Caco-2 (cell line): ENCODE measurements at regions not wholly inside any gene's neighbourhood (a gene's known extent, or its start where the extent isn't known, plus 50 kb on each side); places are given as distances from the start of the nearest gene placed in this dataset.

Experiments
- BruUV-seq: library from RNA; stranded (reverse); fragments of 400-500 nt; replicated peaks from 2 replicates; lab custom pipeline; 2021; lab: Mats Ljungman, UMichigan
- CTCF ChIA-PET: fragments of 300-600 bp; sonication (Branson Sonifier 250); formaldehyde crosslinking; loops from one replicate; lab custom pipeline; 2022; ENCODE audit warnings: antibody characterized with exemption; lab: Charles Lee
- POLR2A ChIA-PET: fragments of 300-600 bp; sonication (Branson Sonifier 250); formaldehyde crosslinking; loops from one replicate; lab custom pipeline; 2022; ENCODE audit warnings: antibody characterized with exemption; lab: Charles Lee
- DNase-seq, 2 experiments: peaks; one replicate each; pipeline versions ENCODE4 v3.0.0 to v3.0.0-alpha.2; 2020 to 2022
- H3K27me3 ChIP-seq: replicated peaks from 2 replicates; pipeline ENCODE4 v1.6.0; 2011; ENCODE audit warnings: low read length; ENCODE audit not compliant: control insufficient read depth, insufficient read depth
- H3K36me3 ChIP-seq: 2 replicates; pipeline ENCODE4 v1.5.1; 2011; ENCODE audit warnings: low read length; ENCODE audit not compliant: control insufficient read depth, insufficient read depth
- H3K4me1 ChIP-seq: fragments of 250-450 bp; sonication (Bioruptor Pico); 2 replicates; pipeline ENCODE4 v1.5.1; 2020; ENCODE audit warnings: mild to moderate bottlenecking
- H3K4me3 ChIP-seq: 2 replicates; pipeline ENCODE4 v1.5.1; 2011; ENCODE audit warnings: low read depth, mild to moderate bottlenecking, control low read depth, low read length
- H3K9me3 ChIP-seq: fragments of 250-450 bp; sonication (Bioruptor Pico); 2 replicates; pipeline ENCODE4 v1.5.1; 2020; ENCODE audit warnings: mild to moderate bottlenecking, moderate library complexity
- H3K27ac Mint-ChIP-seq: one replicate; pipeline ENCODE4 v1.8.0; 2022; ENCODE audit warnings: mixed read lengths; ENCODE audit not compliant: unreplicated experiment
- H3K27me3 Mint-ChIP-seq: one replicate; pipeline ENCODE4 v1.8.0; 2022; ENCODE audit warnings: mixed read lengths; ENCODE audit not compliant: insufficient read depth, unreplicated experiment
- H3K36me3 Mint-ChIP-seq: one replicate; pipeline ENCODE4 v1.8.0; 2022; ENCODE audit warnings: mild to moderate bottlenecking, mixed read lengths; ENCODE audit not compliant: insufficient read depth, unreplicated experiment
- H3K4me1 Mint-ChIP-seq: one replicate; pipeline ENCODE4 v1.8.0; 2022; ENCODE audit warnings: low read depth, mixed read lengths; ENCODE audit not compliant: unreplicated experiment
- H3K4me3 Mint-ChIP-seq: one replicate; pipeline ENCODE4 v1.8.0; 2022; ENCODE audit warnings: mild to moderate bottlenecking, moderate library complexity, mixed read lengths; ENCODE audit not compliant: unreplicated experiment
- H3K9me3 Mint-ChIP-seq: one replicate; pipeline ENCODE4 v1.8.0; 2022; ENCODE audit warnings: mixed read lengths; ENCODE audit not compliant: unreplicated experiment
- intact Hi-C: fragments of 100-400 bp; cut with micrococcal nuclease; formaldehyde crosslinking; loops from one replicate; pipeline ENCODE4 v1.10.0; 2022; ENCODE audit not compliant: unreplicated experiment
- TF ChIP-seq, protein P1 (sequence below), 2 experiments: fragments of 200-600 bp in 1 of 2; IDR thresholded peaks; 1 replicate in 1 of 2; 2 replicates in 1 of 2; pipeline versions ENCODE4 v1.5.1 to v1.8.0; 2011 to 2022; ENCODE audit warnings: antibody characterized with exemption in 1 of 2, control low read depth in 1 of 2, inconsistent platforms in 1 of 2, low read depth in 1 of 2, low read length in 1 of 2, mild to moderate bottlenecking in 1 of 2, moderate library complexity in 1 of 2; ENCODE audit not compliant: insufficient read depth in 1 of 2, severe bottlenecking in 1 of 2, unreplicated experiment in 1 of 2

DNA sequence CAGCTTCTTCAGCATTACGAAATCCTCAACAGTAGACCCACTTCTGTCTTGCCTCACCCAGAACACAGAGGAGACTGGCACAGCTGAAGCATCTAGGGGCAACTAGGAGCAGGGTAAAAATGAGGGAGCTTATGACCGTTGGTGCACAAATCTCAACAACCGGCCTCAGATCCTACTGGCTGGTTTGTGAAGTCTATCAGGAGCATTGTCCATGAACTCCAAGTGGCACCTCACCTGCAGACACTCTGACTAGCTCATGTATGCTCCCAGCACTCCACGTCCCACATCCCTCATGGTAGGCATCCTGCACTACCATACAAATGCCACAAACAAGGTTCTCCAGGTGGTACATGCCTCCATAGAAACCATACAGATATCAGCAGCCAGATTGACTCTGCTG lies 163.1 kb downstream of the TLE3 start:
- ChIA-PET CTCF (interaction anchor here (0.6 kb wide), 1 partner anchor 498 kb away, joined by 3 read pairs; no protein-coding TSS in a partner anchor), POLR2A (no interaction called here)

DNA sequence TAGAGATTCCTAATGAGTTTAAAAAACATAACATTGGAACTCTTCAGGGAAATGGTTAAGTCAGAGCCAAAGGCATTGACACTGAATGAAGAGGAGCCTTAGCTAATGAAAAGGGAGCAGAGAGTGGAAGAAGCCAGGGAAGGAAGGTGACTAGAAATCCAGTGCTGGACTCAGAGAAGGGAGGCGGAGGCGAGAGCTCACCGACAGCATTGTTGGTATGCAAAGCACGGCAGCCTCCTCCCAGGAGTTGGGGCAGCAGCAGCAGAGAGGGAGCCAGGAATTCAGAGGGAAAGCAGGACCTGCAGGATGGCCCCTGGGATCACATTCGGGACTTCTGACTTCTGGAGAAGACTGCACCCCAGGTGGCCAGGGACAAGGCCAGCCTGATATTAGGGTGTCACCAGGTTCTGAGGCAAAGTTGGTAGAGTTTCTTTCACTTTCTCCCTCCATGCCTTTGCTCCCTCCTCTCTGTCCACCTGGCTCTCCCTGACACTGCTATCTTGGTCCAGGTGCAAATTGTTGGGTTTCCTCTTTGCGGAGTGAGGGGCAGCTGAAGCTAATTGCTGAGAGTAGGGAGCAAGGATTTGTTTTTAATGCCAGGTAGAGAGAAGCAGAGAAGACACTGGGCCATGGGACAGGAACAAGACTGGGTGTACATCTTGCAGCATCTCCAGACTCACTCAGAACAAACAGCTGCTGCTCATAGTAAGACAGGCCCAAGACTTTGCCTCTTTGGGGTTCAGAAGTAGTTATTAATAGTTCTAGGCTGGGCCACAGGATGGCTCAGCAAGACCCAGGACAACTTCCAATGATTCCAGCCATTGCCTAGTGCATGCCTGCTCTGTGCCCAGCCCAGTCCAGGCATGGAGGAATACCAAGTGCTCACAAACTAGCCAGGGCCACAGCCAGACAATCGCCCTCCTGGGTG lies 157.9 kb downstream of the TLE3 start:
- POLR2A ChIA-PET: no interaction called here
- no peaks in the 10 kb centered on the region for H3K27me3 ChIP-seq
- TF ChIP-seq, protein P1, sequence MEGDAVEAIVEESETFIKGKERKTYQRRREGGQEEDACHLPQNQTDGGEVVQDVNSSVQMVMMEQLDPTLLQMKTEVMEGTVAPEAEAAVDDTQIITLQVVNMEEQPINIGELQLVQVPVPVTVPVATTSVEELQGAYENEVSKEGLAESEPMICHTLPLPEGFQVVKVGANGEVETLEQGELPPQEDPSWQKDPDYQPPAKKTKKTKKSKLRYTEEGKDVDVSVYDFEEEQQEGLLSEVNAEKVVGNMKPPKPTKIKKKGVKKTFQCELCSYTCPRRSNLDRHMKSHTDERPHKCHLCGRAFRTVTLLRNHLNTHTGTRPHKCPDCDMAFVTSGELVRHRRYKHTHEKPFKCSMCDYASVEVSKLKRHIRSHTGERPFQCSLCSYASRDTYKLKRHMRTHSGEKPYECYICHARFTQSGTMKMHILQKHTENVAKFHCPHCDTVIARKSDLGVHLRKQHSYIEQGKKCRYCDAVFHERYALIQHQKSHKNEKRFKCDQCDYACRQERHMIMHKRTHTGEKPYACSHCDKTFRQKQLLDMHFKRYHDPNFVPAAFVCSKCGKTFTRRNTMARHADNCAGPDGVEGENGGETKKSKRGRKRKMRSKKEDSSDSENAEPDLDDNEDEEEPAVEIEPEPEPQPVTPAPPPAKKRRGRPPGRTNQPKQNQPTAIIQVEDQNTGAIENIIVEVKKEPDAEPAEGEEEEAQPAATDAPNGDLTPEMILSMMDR (IDR thresholded peaks at IDR 0.05; ENCODE audit: insufficient read depth in 1 of 2, low read depth in 1 of 2, low read length in 1 of 2, severe bottlenecking in 1 of 2, unreplicated experiment in 1 of 2): no peak
- CTCF ChIA-PET: no interaction called here
- H3K27ac Mint-ChIP-seq: no peak overlapping the region
- H3K27me3 Mint-ChIP-seq: peaks cover 20% of the 10 kb centered on the region
- no peak overlapping the region for H3K4me3 ChIP-seq
- no peaks in the 10 kb centered on the region for H3K9me3 ChIP-seq
- intact Hi-C loops: no loop called here
- no peaks in the 10 kb centered on the region for H3K4me1 Mint-ChIP-seq
- H3K36me3 ChIP-seq: no peaks in the 10 kb centered on the region
- no TSS peak for BruUV-seq
- H3K4me3 Mint-ChIP-seq: no peak overlapping the region
- DNase-seq: no peak
- no peaks in the 10 kb centered on the region for H3K36me3 Mint-ChIP-seq
- H3K9me3 Mint-ChIP-seq: no peaks in the 10 kb centered on the region
- H3K4me1 ChIP-seq: no peaks in the 10 kb centered on the region

More for the DNA sequence above, 163.1 kb downstream of the TLE3 start:
- Histone ChIP-seq H3K4me1 (no peaks in the 10 kb centered on the region), H3K36me3 (no peaks in the 10 kb centered on the region), H3K9me3 (no peaks in the 10 kb centered on the region; the same call in 1 of the 2 replicates), H3K4me3 (no peak overlapping the region), H3K27me3 (no peaks in the 10 kb centered on the region)
- TF ChIP-seq, protein P1 (IDR thresholded peaks at IDR 0.05; ENCODE audit: insufficient read depth in 1 of 2, low read depth in 1 of 2, low read length in 1 of 2, severe bottlenecking in 1 of 2, unreplicated experiment in 1 of 2): no peak
- Mint-ChIP-seq H3K36me3 (no peaks in the 10 kb centered on the region), H3K27me3 (peaks cover 22% of the 10 kb centered on the region), H3K4me3 (no peak overlapping the region), H3K27ac (no peak overlapping the region), H3K4me1 (no peaks in the 10 kb centered on the region), H3K9me3 (peaks cover 5% of the 10 kb centered on the region)
- intact Hi-C loops: no loop called here
- no peak for DNase-seq
- BruUV-seq: no TSS peak

DNA sequence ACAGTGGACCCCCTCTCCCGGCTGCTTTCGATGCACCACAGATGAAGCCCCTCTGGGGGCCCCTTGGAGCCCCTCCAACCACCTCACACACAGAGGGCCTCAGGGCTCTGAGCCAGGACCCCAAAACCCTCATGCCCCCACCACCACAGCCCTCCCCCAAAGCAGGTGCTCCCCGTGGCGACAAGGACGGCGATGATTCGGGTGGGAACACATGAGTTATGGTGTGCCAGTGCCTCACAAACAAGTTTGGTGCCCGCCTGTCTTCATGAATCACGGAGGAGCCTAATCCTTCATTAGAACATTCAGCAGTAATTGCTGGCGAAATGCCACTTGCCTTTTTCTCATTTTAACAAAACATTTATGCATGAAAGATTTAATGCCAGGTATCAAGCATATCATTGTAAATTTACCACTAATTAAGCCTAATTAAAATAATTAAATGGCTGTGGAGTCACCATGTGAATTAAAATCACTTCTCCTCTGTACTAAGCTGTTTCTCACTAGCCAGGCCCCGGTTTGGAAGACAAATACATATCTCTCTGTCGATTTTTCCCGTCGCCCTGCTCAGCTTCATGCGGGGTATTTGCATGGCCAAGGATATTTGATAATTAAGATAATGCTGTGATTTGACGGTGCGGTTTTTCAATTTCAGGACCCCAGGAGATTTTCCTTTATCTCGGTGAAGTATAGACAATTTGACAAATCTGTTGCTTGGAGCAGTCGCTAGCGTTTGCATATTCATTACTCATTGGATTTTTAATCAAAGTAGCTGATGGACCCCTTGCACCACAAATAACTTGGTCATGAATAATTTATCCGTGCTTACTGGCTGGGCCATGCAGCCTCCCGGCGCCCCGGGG lies 157.0 kb downstream of the TLE3 start:
- H3K4me3 Mint-ChIP-seq: no peak overlapping the region
- TF ChIP-seq, protein P1 (IDR thresholded peaks at IDR 0.05; ENCODE audit: insufficient read depth in 1 of 2, low read depth in 1 of 2, low read length in 1 of 2, severe bottlenecking in 1 of 2, unreplicated experiment in 1 of 2): no peak
- intact Hi-C loops: no loop called here
- no TSS peak for BruUV-seq
- H3K27me3 ChIP-seq: no peaks in the 10 kb centered on the region
- no peak overlapping the region for H3K4me3 ChIP-seq
- no peaks in the 10 kb centered on the region for H3K4me1 ChIP-seq
- POLR2A ChIA-PET: no interaction called here
- no peak for DNase-seq
- H3K27ac Mint-ChIP-seq: no peak overlapping the region
- H3K9me3 ChIP-seq: no peaks in the 10 kb centered on the region
- peaks cover 11% of the 10 kb centered on the region for H3K27me3 Mint-ChIP-seq
- CTCF ChIA-PET: interaction anchor here (0.6 kb wide), 1 partner anchor 221 kb away, joined by 4 read pairs; no protein-coding TSS in a partner anchor
- no peaks in the 10 kb centered on the region for H3K36me3 Mint-ChIP-seq
- H3K9me3 Mint-ChIP-seq: no peaks in the 10 kb centered on the region
- no peaks in the 10 kb centered on the region for H3K4me1 Mint-ChIP-seq
- no peaks in the 10 kb centered on the region for H3K36me3 ChIP-seq
